A172 (cell line): ENCODE measurements at regions not wholly inside any gene's neighbourhood (a gene's known extent, or its start where the extent isn't known, plus 50 kb on each side); places are given as distances from the start of the nearest gene placed in this dataset.

Source experiments
- DNase-seq: peaks from one replicate; pipeline ENCODE4 v3.0.0-alpha.2; 2015; ENCODE audit warnings: low spot score

DNA sequence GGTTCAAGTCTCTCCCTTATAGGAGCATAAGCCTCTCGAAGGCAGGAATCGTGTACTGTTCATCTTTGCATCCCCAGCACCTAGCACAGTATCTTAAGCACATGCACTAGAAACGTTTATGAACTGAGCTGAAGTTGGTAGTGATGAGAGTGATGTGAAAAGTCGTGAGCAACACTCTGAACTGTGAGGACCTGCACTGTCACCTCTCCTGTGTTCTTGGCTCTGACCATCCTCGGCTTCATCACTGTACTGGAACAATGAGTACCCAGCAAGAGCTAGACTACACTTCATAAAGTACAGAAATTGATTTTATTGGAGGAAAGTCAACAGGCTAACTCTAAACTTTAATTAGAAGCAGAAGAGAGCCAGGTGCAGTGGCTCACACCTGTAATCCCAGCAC lies 473.6 kb downstream of the BCAT1 start:
- no peak for DNase-seq

DNA sequence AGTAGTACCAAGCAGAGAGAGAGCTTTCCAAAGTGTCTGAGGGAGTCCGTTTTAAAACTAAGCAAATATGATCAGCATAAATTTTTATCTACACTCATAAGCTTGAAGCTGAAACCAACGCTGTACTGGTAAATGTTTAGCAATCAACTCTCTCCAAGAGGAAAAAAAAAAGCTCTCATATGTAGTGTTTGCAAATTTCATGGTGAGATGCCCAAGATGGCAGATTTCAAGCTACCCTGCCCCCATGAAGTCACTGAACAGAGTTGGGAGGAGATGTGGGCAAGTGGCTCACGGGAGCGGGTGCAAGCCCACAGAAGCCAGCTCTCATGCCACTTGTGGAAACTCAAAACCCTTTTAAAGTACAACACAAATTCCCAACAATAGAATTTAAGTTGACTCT lies 475.8 kb downstream of the BCAT1 start:
- no peak for DNase-seq

DNA sequence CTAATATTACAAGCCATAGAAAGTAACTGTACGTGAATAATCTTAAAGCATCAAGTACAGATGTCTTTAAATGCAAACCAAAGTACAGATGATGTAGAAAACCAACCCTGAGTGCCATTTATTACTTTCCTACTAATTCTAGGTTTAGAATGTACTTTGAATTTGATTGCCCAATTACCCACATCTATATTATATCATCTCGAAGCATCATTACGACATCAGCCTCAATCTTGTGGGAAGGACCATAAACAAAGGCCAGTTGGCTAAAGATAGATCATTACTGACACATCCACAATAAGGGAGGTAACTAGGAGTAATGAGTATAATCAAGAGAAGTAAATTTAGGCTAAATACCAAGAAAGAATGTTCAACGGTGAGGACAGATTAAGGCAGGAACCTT lies 478.9 kb downstream of the BCAT1 start:
- no peak for DNase-seq

DNA sequence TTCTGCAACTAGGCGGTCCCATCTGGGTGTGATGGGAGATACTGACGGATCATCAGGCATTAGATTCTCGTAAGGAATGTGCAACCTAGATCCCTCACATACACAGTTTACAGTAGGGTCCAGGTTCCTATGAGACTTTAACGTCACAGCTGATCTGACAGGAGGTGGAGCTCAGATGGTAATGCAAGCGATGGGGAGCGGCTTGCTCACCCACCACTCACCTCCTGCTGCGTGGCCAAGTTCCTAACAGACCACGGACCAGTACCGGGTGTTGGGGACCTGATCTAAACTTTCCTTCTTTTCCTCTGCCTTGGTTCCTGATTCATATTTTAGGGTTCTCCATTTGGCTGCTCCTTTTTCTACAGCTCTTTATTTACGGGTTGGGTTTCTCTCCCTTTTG lies 479.8 kb downstream of the BCAT1 start:
- DNase-seq, result no peak

DNA sequence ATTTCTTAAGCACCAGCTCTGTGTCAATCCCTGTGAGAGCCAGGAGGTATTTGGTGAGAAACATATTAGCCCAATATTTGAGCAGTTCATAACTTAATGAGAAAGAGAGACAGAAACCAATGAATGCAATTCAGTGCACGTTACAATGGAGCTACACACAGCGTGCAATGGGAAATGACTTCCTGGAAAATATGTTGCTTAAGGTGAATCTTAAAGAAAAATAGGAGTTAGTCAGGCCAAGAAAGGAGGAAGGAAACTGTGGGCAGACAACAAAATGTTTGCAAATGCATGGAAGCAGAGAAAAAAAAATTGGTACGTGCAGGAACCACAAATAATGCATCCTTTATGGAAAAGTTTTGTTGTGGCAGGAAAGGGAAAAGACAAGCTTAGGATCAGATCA lies 481.7 kb downstream of the BCAT1 start:
- DNase-seq, result no peak

DNA sequence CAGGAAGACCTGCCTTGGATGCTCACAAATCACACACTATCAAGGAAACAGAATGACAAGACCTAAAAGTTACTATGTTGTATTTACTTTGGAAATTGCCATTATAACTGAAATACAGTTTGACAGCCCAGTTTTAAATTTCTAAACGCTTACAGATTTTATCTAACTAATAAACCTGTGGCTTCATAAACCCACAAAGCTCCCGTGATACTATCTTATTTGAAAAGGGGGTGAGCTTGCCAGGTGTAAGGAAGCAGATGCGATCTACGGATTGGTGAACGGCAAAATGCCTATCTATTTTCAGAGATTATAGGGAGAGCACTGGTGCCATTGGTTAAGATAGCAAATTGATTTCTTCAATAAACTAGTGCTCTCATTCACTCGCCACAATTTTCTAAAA lies 485.5 kb downstream of the BCAT1 start:
- no peak for DNase-seq

DNA sequence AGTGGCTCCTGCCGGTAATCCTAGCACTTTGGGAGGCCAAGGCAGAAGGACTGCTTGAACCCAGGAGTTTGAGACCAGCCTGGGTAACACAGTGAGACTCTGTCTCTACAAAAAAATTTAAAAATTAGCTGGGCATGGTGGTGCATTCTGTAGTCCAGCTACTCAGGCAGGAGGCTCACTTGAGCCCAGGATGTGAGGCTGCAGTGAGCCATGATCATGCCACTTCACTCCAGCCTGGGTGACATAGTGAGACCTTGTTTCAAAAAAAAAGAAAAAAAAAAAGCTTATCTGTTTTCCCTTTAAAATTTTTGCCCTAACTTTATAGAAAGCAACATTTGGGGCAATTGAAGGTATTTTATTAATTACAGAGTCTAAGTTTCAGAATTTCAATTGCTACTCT lies 486.0 kb downstream of the BCAT1 start:
- no peak for DNase-seq

DNA sequence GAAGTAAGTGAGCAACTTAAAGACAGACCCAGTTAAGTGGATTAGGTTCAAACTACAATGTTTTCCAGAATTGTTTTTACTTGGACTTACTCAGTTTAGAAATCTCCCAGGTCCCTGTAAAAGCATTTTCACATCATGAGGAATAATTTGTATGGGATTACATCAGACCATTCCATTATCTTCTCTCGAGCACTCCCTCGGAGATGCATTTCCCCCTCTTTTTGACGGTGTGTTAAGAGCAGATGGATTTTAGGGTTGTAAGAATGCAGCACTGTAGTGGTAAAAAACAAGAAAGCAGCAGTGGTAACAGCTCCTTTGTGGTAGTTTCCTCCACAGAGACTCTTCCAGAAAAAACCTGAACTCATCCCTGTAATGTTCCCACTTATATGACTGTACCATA lies 488.4 kb downstream of the BCAT1 start:
- no peak for DNase-seq

DNA sequence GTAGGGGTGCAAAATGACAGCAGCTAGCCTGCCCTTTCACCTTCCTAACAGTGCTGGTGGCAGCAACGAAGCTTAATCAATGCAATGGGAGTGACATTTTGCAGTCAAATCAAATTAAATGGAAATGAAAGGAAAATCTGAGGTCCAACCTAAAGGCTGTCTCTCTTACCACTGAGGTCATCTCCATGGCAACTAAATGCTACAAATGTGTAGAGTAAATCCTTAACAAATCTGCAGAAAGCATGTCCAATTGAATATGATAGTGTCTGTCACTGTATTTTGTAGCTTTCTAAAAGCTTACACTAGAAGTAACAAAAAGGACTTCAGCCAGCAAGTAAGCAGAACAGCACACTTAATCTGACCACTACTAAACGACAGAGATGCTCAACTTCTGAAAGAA lies 488.8 kb downstream of the BCAT1 start:
- no peak for DNase-seq

DNA sequence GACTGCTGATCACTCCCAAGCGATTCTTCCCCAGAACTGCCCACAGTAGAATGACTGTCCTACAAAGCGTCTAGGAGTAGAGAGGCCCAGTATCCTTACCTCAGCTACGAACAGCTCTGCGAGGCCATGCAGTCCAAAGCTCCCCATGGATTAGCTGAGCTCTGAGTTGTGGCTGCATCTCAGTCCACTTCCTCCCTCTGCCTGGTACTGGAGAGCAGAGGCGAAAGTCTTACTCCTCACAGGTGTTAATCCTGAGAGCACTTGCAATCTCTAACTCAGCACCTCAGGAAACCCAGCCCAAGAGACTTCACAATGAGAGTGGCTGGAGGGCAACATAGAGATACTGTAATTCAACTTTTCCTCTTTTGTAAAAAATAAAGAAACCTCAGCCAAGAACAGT lies 493.1 kb downstream of the BCAT1 start:
- no peak for DNase-seq

DNA sequence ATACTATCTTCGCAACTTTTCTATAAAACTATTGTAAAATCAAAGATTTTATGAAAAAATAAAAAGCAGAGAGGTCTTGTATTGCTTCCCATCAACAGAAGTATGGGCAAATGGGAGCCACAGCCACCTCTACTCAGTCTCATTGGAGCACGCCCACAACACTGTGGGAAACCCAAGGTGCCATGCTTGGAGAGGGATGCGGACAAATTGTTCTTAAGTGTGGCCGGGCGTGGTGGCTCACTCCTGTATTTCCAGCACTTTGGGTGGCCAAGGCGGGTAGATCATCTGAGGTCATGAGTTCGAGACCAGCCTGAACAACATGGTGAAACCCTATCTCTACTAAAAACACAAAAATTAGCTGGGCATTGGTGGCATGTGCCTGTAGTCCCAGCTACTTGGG lies 498.2 kb upstream of the SOX5 start:
- DNase-seq, result no peak

DNA sequence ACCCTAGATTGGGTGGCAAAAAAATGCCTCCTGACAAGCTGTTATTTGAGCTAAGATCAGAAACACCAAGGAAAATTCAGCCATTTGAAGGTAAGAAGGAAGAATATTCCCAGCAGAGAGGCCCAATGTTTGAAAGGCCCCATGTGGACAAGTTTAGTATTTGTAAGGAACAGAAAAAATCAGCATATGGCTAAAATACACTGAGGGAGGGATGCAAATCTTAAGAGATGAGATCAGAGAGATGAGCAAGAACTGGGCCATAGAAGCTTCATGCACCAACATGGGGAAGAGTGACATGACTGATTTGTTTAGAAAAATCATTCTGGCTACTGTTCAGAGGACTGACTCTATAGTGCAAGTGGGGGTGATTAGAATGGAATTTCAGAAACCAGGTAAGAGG lies 496.8 kb upstream of the SOX5 start:
- DNase-seq, result no peak

DNA sequence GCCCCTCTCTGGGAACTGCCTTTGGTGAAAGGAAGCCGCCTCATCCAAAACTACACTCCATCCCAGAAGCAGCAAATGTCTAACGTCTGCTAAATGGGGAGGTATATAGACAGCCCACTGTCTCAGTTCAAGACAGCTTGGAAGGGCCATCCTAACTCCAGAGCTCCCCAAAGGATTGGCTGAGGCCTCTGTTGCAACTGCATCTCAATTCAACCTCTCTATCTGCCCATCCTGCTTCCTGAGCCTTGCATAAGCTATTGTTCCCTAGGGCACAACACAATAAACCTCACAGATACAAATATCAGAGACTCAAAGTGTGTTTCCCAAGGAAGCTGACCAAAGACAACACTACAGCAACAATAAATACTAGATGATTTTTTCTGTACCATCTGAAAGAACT lies 495.2 kb upstream of the SOX5 start:
- no peak for DNase-seq

DNA sequence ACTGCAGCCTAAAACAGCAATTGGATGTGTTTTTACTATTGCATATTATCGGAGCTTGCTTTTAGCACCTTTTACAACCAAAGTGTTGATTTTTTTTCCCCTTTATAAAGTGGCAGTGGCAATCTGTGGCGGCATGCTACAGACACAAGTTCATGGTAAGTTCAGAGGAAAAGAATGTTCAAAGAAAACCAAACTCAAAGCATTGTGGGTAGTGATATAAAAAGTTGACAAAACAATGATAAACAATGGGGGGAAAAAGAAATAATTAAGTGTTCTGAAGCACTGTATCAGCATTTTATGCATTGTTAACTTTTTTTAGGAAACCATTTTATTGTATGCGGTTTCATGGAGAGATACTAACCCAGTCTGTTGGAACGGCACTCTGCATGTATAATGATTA lies 492.0 kb upstream of the SOX5 start:
- no peak for DNase-seq

DNA sequence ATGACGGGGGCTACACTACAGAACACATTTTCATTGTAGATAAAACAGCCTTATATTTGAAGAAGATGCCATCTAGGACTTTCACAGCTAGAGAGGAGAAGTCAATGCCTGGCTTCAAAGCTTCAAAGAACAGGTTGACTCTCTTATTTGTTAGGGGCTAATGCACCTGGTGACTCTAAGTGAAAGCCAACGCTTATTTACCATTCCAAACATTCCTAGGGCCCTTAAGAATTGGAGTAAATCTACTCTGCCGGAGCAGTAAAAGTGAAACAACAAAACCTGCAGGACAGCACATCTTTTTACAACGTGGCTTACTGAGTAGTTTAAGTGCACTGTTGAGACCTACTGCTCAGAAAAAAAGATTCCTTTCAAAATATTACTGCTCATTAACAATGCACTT lies 487.2 kb upstream of the SOX5 start:
- DNase-seq, result no peak

DNA sequence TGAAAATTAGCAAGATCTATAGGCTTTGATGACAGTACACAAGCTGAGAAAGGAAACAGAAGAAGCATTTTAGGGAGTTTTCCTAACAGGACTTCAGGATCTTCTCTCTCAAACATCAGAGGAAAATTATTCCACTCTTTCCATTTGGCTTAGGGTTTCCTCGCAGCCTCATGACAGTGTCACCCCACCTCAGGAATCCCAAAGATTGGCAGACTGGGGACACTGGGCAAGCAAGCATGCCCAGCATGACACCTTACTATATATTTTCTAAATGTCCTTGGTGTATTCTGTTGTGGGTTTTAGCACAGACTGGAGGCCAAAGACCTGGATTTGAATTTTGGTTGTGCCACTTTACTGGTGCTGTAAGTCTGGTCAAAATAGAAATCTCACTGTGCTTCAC lies 482.4 kb upstream of the SOX5 start:
- no peak for DNase-seq

DNA sequence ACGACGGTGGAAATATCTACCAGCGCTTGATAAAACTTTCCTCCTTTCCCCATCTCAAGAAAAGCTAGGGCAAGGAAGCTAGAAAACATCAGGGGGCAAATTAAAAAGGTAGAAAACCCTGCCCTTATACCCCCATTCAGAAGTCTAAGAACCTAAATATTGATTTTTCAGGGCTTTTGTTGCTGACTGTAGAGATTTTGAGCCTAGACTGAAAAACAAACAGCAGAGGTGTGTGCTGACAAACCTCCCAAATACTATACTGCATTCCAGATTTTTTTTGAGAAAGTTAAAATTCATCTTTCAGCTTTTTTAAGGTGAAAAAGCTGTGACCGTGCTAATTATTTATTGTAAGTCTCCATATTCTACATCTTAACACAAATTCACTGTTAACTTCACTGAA lies 478.3 kb upstream of the SOX5 start:
- no peak for DNase-seq

DNA sequence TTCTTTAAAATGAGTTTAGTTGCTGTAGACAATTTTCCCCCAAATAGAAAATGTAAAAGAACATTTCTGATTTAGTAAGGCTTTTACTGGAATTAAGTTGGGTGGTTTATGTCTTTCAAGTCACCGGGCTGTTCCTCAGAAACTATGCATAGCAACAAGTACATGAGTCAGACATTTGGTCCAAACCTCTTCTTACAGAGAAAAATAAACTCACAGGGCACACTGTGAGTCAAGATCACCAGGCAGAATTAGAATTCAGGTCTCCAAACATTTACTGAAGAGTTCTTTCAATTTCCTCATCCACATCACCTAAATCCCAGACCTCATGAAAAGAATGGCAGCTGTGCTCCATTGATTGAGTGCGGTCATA lies 476.1 kb upstream of the SOX5 start:
- DNase-seq, result no peak

DNA sequence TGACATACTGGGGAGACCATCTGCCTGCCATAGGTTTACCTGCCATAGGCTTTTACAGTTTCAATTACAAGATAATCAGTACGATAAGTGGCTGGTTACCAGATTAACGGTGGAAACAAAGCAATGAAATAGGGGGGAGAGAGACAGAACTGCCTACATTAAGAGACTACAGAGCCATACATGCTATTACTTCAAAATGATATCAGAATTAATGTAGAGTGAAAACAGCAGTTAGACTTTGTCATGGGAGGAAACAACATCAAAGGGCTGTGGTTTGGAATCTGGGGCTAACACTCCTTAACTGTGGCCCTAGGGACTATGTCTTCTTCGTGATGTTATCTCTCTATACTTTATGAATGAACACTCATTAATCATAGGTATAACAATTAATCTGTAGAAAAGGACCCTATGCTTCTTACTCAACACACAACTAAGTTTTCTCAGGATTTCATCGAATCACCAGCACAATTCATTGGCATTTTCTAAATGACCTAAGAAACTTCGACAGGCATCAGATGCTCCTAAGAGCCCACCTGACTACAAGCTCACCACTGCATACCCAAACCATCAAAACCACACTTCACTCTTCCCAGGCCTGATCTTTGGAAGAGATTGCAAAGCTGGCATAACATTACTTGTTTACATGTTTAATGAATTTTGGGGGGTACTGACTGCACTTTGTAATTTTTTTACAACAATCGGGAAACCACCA lies 475.6 kb upstream of the SOX5 start:
- no peak for DNase-seq

DNA sequence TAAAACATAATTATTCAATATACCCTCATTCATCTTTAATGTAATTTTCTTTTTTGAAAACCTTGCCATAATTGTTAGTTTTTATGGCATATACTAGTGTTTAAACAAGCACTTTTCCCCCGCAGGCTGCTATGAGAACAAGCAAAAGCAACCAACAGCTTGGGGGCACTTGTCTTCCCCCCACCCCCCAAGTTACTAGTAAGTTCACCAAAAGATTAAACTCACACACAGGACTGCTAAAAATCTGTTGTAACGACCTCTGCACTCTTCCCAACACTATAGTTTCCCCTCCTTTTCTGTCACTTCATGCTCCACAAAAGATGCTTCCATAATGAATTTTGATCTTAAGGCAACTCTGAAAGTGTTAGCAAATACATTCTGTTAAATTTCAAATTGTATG lies 474.9 kb upstream of the SOX5 start:
- no peak for DNase-seq

DNA sequence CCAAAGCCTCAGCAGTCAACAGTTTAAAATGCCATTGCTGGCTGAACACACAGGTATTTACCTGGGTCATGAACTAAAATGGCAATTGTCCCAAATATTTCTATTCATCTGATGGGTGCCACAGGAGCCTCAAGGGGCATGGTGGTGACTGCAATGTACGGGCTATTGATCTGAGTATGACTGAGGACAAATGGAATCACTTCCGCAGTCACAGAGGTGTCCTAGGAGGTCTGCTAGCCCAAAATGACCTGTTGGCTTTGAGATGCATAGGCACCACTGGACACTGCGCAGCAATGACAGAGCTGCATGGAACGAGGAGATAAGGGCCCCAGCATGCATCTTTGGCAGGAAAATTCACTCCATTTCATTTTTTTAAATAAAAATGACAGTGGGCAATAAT lies 474.1 kb upstream of the SOX5 start:
- DNase-seq, result no peak

DNA sequence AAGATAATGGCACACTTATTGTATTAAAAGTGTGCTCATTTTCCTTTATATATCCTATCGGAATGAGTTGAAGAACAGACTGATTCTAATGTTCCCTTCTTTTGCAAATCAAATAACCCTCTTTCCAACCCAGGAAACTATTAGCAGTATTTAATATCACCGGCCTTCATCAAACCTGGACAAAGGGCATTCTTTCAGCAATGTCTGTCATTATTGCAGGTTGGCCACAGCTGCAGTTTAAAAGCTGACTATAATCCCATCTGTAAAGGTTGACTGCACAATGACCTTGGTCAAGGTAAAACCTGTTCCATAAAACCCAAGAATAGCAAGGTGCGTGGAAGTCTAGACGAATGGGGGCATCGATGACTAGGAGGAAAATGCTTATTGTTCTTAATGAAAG lies 472.3 kb upstream of the SOX5 start:
- DNase-seq, result no peak

DNA sequence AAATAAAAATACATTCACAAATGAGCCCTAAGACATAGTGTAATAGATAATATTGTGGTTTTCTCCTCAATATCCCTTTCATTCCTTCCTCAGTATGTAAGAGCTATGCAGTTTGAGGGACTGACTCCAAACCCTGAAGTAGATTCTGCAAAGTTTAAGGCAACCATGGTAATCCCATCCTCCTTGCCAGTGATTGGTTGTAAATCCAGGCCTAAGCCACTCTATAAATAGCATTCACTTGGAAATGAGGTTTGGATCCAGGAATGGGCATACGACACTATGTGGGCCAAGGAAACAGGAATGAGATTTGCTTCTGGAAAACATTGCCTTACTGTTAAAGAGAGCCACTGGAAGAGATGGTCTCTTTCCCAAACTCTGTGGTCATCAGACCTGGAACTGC lies 468.7 kb upstream of the SOX5 start:
- no peak for DNase-seq

DNA sequence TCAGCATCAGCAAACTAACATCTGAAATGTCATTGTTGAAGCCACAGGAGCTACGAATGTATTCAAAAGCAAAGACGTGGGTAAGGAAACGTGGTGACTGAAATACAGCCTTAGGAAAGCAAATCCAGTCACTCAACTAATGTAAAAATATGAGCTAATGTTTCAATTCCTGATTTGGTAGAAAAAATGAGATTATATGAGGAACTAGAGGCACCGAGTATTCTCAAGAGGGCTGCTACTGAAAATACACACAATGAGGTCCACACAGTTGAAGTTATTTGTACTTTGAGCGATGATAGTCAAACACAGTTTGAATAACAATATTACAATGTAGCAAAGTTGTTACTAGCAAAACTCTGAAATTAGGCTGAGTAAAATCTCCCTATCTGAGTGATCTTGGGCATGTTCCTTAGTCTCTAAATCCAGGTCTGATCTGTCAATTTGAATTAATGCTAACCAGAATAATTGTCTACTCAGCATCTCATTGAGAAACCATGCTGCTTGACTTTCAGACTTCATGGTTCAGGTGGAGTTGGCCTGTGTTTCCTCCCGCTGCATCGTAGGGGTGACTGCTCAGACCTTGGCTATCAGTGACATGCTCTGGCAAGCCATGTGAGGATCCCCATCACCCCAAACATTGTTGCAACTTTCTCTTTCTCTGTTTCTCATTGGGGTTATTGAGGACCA lies 467.1 kb upstream of the SOX5 start:
- DNase-seq, result no peak
